Stimulated activated CD4-positive, alpha-beta T cell treated with anti-CD3 and anti-CD28 coated beads, Interleukin-15, amount 100 ng/mL, for 24 hours (primary cell): ENCODE measurements at regions not wholly inside any gene's neighbourhood (a gene's known extent, or its start where the extent isn't known, plus 50 kb on each side); places are given as distances from the start of the nearest gene placed in this dataset.
"Not testable (repeated sequence)": the region's sequence is repeated elsewhere in the genome, so short reads cannot be mapped to it uniquely, and the experiment has no call there.

ENCODE experiments used
- DNase-seq: peaks from one replicate; pipeline ENCODE4 v3.0.0-alpha.2; 2020

DNA sequence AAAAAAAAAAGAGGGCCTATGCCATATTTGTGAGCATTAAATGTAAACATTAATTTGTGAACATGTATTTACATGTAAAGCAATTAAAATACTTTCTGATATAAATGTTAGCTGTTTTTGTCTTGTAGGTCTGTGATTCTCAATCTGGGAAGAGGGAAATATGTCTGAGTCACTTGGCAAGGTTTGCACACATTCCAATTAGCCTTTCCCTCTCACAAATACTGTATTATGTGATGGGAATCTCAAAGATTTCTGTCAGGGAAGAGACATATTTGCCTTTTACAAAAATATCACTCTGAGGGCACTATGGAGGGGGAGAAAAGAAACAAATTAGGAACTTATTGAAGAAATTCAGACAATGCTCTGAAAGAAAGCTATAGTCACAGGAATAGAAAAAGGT is 483.6 kb downstream of the GBE1 start:
- DNase-seq, result no peak

DNA sequence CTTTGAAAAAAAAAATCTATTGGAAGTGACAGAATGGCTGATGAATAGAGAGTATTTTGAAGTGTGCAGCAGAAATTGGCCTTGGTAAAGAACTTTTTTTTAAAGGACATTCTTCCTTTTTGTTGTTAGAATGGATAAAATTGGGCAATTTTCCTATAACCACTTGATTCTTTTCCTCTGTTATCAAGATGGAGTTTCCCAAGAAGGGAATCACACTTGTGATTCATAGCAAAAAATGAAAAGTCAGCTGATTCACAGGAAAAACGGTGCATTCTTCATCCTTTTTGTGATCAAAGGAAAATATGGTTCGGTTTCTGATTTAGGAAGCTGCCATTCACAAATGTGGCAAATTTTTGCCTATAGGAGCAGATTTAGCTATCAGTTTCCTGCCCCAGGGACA is 486.8 kb downstream of the GBE1 start:
- DNase-seq, result no peak

DNA sequence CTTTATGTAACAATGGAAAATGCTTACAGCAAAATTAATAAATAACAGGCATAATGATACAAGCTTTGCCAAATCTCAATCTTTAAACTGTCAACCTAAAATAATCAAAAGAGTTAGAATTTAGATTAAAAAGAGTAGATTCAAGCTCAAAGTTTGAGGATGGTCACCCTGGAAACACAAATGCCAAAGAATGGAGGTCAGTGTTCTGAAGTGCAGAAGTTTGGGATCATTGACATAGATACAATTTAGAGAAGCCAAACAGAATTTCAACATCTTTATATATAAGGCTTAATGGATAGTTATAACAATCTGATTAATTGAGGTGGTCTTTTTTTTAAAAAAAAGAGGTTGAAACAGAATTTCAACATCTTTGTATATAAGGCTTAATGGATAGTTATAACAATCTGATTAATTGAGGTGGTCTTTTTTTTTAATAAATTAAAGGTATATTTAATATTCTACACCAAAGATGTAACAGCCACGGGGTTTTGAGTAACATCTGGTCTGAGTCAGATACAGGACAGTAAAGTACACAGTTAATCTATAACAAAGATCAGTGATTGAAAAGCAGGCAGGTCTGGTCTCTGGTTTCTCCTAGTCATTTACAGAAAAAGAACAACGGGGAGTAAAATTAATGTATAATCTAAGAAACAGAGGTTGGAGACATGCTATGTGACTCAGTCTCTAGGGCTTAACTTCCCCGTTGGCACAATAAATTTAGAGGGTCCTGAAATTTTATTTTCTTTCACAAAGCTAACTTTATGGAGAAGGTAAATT is 490.7 kb downstream of the GBE1 start:
- DNase-seq, result no peak

DNA sequence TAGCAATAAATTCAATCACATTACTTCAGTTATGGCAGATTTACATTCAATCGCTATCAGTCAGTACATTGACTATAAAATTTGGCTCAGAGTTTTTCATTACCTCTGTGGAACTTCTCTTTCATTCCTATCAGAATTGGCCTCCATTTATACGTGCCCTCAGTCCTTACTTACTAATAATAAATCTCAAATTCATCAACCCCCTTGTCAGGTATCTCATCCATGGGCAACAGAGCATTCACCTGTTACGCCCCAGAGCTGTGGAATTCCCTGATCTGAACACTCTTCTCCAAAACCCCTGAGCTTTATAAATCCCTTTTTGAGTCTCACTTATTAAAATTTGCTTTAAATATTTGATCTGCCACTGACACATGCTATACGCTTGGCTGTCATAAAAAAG is 492.9 kb downstream of the GBE1 start:
- DNase-seq, result no peak

DNA sequence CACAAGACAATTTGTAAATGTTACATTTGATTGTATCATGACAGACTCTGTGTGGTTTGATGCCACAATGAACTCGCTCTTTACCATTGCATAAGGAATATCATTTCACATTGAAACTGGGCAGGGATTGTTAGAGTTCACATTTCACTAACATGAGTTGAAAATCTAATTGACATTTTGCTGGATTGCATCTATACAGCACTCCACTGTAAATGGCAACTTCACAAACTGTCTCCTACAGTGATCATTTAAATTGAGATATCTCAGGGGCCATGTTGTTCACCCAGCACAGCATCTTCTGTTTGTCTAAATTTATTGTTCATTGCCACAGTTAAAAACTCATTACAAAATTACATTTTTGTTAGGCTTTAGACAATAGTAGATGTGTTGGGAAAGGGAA is 499.4 kb downstream of the GBE1 start:
- no peak for DNase-seq

DNA sequence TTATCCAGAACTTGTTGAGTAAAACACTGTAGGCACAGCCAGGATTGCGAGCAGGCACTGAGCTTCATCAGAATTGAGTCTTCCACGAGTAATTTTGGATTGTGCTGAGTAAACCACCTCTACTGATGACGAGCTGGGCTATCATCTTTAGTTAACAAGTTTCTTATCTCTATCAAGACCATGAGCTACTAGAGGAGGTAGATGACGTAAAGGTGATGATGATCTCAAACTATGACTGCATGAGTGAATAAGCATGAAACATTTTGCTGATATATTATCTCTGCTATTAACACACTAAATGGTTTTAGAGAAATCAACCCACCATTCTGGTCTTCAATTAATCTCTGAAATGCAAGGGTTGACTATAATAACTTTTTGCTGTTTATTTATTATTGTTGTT is 506.0 kb downstream of the GBE1 start:
- no peak for DNase-seq

DNA sequence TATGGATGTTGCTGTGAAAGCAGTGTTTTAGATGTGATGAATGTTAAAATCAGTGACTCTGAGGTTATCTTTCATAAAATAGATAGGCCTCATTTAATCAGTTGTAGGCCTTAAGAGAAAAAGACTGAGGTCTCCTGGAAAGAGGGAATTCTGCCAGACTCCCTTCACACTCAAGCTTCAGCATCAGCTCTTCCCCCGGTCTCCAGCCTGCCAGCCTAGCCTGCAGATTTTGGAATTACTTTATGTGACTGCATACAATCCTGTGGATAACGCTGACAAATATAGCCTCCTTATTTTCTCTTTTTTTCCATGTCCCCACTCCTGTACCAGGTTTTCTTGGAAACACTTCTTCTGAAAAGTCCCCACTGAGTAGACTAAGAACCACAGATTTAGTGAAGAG is 510.3 kb downstream of the GBE1 start:
- no peak for DNase-seq

DNA sequence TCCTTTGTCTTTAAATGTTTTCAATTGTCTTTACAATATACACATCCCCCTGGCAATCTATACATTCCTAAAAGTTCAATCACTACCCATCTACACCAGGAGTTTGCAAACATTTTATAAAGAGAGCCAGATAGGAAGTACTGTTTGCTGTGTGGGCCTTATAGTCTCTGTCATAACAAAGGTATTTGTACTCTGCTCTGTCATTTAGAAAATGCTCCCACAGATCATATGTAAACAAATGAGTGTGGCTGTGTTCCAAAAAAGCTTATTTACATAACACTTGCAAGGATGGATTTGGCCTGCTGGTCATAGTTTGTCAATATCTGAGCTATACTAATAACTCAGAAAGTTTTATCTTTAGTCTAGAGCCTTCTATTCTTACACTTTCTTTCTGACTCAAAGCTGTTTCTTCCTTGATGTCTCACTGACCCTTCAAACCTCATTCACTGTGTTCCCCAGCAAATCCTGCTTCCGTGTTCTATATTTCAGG is 511.9 kb downstream of the GBE1 start:
- DNase-seq, result no peak

DNA sequence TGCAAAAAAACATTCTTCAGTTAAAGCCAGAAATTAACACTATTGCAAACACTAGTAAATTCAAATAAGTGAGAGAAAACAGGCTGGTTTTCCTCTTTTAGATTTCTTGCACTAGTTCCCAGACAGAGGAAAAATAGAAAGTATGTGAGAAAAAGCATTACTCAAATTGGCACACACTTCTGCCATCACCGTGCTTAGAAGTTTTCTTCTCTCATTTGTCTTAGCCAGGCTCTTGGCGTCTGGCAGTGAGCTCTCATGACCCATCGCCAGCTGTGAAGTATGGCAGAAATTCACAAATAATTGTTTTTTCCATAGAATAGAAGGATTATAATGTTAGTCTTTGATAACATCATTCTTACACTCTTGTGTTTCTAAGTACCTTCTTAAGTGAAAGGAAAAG is 515.9 kb downstream of the GBE1 start:
- no peak for DNase-seq

DNA sequence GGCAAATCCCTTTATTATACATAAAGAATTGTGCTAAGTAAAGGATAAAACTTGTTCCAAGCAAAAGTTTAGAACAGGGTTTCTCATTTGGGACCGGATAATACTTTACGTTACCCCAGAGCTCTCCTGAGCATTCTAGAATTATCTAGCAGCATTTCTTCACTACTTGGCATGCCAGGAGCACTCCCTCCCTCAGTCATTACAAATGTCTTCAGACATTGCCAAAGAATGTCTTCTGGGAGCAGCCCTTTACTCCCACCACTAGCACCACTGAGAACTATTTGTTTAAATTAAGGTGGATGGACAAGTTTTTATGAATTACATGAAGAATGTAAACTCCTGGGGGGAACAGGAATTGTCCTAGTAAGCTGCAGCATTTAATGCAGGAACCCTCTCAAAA is 516.4 kb downstream of the GBE1 start:
- DNase-seq, result no peak

DNA sequence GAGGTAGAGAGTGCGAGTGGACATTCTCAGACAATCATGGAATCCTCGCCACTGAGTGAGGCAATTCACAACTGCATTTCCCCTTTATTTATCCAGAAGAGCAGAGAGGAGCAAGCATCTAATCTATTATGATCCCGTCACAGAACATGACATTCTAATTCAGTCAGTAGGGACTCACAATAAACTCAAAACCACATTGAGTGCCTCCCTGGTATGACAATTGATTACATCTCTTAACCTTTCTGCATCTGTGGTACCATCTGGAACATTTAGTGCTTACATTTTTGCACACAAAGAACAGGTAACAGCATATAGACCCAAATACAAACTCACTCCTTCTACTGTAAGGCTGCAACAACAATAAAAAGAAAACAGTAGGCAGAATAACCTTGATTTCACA is 517.2 kb downstream of the GBE1 start:
- no peak for DNase-seq

DNA sequence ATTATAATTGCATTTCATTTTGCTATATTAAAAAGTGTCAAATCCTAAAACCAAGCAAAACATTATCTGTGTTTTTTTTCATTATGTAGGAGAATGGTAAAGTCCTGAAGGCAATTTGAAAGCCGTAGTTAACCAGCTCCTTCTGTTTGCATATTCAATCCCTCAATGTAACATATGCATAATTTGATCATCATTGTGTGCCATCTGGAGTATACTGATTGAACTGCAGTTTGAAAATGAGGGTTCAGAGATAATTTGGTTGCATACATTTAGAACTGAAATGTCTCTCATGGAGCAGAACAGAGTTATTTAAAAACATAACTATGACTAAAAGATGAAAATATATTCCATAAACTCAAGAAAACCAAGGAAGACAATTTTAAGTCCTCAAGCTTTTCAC is 518.6 kb downstream of the GBE1 start:
- DNase-seq, result no peak

DNA sequence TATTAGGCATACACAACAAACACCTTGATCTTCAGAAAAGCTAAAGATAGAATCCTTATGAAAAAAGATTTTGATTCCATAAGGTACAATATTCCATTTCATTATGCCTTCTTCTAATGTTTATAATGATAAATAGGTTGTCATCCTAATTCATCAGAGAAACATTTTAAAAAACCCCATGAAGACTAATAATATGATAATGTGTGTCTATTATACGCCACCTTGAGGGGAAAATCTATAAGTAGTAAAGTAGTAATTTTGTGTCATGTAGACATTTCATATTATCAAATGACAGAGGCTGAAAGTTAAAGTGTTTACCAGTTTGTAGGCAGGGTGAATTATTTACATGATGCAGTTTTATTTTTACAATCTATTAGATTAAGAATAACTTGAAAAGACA is 524.3 kb downstream of the GBE1 start:
- no peak for DNase-seq

DNA sequence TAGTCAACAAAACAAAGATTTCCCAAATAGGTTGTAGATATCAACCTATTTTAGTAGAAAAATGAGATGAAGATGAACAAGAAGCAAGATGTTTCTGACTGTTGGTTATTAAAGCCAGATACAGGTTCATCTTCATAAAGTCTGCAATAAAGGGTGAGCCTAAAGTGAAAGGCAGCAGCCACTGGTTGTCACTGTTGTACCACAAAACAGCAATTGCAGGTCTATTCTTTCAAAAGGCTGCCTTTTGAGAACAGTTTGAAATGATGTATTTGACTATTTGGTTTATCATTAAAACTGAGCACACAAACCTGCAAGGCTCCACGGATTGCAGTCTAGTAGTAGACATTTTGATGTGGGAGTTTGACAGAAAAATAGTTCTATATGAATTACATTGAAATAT is 543.4 kb downstream of the GBE1 start:
- no peak for DNase-seq

DNA sequence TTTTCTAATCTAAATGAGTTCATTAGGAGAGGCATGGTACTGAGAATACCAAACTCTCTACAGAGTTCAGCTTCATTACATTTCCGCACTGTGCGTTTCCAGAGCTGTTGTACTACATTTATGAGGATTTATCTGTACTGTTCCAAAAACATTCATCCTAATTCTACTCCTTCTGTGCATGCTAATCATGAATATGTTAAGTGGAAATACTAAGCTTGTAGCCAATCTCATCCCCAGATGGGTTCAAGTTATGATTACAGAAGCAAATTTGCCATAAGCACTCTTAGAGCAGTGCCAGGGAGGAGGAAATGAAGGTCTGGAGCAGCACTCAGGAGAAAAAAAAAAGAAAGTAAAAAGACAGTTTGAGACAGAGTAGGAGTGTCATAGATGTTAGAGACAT is 544.3 kb downstream of the GBE1 start:
- no peak for DNase-seq

DNA sequence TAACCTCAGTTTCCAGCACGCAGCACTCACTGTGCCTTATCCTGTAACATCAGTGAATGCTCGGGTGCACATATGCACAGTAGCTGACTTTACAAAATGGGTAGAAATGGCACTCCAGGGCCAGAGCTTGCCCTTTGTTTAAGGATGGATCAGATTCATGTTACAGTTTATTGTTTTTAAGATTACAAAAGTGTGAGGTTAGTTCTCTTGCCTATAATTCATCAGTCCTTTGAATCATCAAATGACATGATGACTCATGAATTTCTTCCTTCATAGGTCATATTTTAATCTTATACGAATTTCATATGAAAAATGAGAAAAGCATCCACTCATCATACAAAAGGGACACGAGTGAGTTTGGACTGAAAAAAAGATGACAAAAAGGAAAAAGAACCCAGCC is 545.3 kb downstream of the GBE1 start:
- DNase-seq, result no peak

DNA sequence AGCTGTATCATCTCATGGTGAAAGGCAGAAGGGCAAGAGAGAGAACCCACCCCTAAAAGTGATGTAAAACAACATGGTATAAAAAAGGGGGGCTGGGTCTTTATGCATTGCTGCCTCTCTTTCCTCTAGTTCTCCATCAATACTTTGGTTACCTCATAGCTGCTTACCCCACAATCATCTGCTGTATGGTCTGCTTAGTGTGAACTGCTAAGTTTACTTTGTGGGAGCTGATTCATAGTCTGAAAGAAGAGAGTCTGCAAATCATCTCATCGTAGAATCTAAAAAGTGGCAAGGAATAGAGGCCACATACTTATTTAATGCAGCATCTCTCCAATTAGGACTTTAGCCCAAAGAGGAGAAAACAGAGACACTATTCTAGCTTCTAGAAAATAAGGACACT is 546.8 kb downstream of the GBE1 start:
- no peak for DNase-seq

DNA sequence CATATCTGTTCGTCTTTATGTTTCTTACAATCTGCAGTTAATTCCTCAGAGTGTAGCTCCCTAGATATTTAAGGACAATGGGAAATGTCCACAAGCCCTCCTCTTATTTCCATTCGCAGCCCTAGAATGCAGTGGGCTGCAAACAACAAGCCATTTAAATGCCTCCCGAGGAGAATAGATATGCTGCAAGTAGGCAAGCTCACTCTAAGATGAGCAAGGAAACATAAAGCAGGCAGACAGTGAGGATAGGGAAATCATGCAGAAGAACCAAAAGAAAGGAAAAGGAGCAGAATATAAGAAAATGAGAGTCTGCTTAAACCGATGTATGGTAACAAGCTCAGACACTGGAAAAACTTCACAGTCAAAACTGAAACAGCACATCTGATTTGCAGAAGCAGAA is 561.9 kb downstream of the GBE1 start:
- no peak for DNase-seq

DNA sequence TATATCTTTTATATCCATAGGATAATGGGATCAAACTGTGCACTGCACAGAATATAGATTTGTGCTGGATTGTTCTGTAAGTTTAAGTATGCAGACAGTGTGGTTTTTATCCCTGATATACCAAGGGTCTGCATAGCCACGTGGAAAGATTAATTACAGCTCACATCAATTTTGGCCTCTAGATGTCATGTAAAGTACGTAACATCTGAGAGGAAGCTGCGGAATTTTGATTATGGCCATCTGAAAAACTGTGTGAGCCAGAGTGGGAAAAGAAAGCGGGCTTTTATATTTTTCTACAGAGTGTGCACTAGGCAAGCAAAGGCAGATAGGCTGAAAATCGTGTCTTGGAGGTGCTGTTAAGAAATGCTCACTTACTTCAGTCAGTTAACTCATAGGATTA is 562.7 kb downstream of the GBE1 start:
- no peak for DNase-seq

DNA sequence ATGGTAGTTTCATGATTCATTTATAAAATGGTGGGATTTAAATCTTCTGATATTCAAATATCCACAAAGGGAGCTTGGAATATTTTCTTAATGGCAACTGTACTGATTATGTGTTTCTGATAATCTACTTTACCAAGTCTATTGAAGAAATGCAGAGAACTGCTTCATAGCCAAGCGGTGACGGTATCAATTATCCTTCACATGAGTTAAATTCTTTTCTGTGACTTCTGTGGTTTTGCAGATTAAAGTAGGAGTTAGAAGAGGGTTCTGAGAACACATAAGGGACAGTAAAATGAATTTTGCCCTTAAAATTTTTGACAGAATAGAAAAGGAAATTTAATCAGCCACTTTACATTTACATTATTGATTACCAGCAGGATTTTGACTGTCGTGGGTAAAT is 563.2 kb downstream of the GBE1 start:
- no peak for DNase-seq

DNA sequence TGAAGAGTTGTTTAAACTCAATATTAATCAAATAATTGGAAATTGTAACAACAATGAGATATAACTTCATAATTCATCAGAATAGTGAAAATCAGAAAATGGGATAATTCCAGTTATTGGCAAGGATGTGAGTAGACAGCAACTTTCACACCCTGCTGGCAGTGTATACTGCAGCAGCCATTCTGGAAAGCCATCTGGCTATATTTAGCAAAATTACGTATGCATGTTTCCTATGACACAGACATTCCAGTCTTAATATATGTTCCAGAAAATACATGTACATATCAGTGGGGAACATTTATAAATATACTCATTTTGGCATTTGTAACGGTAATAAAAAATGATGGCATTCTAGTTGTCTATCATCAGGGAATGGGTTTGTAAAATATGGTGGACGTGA is 564.1 kb downstream of the GBE1 start:
- no peak for DNase-seq

DNA sequence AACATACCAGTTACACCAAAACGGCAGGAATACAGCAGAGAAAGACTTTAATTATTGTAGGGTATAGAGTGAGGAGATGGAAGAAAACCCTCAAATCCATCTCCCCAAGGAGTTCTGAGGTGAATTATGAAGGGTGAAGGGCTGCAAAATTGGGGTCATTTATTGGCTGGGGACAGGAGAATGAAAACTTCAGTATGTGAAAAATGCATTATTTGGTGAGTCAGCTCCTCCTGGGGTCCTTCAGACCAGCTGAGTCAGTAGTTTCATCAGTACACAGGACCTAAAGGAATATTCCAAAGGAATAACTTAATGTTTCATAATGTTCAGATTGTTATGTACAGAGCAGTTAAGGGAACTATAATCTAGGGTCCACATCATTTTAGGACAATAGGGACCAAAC is 566.0 kb downstream of the GBE1 start:
- no peak for DNase-seq

DNA sequence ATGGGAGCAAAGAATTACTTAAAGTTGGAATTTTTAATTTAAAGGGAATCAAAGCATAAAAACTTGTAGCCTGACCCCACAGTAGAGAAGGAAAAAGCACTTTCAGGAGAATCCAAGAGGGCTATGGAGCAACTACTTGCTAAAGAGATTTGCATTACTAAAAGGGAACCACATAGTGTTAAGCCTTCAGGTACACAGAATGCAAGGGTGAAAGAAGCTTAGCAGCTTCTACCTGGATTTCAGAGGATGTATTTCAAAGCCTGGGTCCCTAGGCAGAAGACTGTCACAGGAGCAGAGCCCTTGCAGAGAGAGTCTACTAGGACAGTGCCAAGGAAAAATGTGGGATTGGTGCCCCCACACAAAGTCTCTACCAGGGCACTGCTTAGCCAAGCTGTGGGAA is 575.0 kb downstream of the GBE1 start:
- no peak for DNase-seq

DNA sequence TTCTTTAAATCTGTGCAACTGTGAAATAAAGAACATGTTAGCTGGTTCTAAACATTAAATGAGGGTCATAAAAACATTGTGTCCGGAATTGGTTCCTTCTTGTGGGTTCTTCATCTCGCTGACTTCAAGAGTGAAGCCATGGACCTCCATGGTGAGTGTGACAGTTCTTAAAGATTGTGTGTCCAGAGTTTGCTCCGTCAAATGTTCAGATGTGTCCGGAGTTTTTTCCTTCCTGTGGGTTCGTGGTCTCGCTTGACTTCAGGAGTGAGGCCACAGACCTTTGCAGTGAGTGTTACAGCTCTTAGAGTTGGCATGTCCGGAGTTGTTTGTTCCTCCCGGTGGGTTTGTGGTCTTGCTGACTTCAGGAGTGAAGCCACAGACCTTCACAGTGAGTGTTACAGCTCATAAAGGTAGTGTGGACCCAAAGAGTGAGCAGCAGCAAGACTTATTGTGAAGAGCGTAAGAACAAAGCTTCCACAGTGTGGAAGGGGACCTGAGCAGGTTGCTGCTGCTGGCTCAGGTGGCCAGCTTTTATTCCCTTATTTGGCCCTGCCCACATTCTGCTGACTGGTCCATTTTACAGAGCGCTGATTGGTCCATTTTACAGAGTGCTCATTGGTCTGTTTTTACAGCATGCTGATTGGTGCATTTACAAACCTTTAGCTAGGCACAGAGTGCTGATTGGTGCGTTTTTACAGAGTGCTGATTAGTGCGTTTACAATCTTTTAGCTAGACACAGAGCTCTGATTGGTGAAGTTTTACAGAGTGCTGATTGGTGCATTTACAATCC is 579.2 kb downstream of the GBE1 start:
- not testable (repeated sequence) for DNase-seq

DNA sequence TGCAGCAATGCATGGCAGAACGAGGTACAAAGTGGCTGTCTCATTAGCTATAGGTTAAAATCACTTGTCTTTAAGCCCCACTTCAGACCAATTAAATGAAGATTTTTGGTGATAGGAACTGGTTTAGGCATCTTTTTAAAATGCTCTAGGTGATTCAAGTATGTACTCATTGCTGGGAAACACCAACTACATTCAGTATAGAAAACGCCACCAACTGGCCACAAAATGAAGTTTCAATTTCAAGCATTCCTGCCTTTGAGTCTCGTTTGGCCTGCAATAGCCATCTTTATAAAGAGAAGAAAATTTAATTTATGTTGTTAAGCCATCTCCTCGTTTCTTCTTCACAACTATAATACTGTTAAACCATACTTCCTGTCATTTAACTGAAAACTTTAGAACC is 587.9 kb downstream of the GBE1 start:
- no peak for DNase-seq
